Islet of Langerhans (tissue), 1 donor: ENCODE measurements at regions not wholly inside any gene's neighbourhood (a gene's known extent, or its start where the extent isn't known, plus 50 kb on each side); places are given as distances from the start of the nearest gene placed in this dataset.
"Not testable (repeated sequence)": the region's sequence is repeated elsewhere in the genome, so short reads cannot be mapped to it uniquely, and the experiment has no call there.

Source experiments
- FAIRE-seq: peaks from one replicate; lab custom pipeline; 2011; peaks lifted over from hg19 to GRCh38; lab: Jason Lieb, UNC

DNA sequence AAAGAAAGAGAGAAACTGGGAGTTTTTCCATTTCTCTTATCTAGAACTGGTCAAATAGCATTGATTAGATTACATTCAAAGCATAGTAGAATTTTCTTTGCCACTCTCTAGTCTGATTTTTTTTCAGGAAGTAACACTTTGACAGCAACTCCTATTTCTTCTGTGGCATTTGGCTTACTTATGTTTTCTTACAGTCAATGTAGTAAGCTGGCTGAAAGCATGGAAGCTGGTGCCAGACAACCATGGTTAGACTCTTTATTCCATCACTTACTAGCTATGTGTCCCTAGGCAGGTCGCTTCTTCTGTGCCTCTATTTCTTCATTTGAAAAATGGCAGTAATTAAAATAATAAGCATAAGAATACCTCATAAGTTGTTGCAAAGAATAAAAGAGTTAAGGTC lies 54.2 kb upstream of the OPRM1 start:
- peak; percentile 30 for FAIRE-seq

DNA sequence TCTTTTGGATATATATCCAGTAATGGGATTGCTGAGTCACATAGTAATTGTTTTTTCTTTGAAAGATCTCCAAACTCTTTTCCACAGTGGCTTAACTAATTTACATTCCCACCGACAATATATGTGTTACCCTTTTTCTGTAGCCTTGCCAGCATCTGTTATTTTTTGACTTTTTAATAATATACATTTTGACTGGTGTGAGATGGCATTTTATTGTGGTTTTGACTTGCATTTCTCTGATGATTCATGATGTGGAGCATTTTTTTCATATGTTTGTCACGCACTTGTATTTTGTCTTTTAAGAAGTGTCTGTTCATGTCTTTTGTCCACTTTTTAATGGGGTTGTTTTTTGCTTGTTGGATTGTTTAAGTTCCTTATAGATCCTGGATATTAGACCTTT lies 58.9 kb upstream of the OPRM1 start:
- FAIRE-seq: no peak

- not testable (repeated sequence) for FAIRE-seq
Observed at GRCh38 chr6:153978911-153979548, 60.0 kb upstream of the OPRM1 start.

GRCh38 chr6:153976921-153977693 lies 61.9 kb upstream of the OPRM1 start:
- FAIRE-seq: no peak

DNA sequence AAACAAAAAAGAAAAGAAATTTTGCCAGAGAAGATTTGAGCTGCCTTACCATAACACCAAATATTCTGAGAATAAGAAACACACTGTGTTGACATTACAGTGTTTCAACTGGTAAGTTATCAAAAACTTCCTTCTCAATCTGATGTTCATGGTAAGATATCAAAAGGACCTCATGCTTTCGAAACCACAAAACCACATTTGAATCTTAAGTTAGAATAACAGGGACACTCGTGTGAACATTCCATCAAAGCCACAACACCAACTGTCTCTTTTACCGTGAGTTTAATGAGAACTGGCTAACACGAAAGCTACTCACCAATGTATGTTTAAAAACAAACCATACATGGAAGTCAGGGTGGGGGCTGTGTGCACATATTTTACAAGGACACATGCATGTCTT lies 73.0 kb upstream of the OPRM1 start:
- FAIRE-seq: no peak

DNA sequence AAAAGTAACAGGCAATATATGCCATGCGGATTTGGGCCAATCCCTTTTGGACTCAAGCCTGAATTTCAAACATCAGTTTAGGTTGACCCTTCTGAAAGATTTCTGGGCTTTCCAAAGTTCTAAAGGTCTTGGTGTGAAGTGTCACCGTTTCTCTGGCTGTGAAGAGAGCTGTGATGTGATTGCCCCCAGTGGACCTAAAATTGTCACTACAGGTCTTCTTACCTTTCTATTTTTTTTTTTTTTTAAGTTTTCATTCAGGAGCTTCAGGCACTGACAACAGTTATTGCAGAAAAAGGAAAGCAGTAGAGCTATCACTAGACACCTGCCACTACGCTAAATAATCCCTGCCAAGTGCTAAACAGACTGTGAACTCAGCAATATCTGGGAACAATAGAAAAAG lies 75.7 kb upstream of the OPRM1 start:
- no peak for FAIRE-seq

DNA sequence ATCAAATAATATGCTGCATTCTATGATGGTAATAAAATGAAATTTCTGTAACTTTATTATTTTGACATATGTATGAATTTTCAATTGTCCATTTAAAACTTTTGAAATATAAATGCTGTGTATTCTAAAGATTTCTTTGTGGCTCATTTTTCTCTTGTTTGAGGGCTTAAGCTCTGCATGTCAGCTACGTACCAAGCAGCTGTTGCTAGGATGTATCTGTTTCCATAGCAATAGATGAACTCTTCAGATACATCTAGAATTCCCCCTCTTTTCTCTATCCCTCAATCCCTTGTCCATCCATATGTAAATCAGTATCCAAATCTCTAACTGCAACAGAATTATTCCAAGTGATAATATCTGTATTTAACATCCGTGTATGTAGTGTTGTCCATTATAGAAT lies 76.5 kb upstream of the OPRM1 start:
- no peak for FAIRE-seq

GRCh38 chr6:153960741-153961140 lies 78.3 kb upstream of the OPRM1 start:
- FAIRE-seq: no peak

GRCh38 chr6:153960281-153960680 lies 78.8 kb upstream of the OPRM1 start:
- FAIRE-seq: no peak

DNA sequence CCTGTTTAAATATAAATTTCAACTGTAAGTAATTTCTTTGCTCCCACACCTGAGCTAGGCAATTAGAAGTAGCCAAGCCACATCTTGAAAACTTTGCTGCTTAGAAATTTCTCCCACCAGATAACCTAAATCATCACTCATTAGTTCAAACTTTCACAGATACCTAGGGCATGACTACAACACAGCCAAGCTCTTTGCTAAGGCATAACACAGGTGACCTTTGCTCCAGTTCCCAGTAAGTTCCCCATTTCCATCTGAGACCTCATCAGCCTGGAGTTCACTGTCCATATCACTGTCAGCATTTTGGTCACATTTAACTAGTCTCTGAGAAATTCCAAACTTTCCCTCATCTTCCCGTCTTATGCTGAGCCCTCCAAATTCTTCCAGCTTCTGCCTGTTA lies 79.8 kb upstream of the OPRM1 start:
- FAIRE-seq: no peak

DNA sequence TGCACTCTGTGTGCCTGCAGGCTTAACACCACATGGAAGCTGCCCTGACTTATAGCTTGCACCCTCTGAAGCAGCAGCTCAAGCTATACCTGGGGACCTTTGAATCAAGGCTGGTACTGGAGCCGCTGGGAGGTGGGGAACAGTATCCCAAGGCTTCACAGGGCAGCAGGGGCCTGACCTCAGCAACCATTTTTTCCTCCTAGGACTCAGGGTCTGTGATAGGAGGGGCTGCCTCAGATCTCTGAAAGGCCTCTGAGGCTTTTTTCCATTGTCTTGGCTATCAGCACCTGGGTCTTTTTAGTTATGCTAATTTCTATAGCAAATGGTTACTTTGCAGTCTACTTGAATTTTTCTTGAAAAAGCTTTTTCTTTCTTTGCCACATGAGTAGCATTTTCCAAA lies 80.2 kb upstream of the OPRM1 start:
- no peak for FAIRE-seq

DNA sequence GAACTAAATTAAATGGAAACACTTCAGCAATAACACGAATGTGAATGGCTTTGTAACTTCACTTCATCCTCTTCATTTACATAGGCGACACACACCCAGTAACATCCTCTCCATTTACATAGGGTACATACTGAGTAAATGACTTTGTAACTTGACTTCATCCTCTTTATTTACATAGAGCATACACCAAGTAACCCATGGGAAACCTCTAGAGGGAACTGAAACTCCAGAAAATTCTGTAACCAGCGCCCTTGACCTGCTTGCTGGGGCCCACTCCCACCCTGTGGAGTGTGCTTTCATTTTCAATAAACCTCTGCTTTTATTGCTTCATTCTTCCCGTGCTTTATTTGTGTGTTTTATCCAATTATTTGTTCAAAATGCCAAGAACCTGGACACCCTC lies 81.6 kb upstream of the OPRM1 start:
- FAIRE-seq: no peak

DNA sequence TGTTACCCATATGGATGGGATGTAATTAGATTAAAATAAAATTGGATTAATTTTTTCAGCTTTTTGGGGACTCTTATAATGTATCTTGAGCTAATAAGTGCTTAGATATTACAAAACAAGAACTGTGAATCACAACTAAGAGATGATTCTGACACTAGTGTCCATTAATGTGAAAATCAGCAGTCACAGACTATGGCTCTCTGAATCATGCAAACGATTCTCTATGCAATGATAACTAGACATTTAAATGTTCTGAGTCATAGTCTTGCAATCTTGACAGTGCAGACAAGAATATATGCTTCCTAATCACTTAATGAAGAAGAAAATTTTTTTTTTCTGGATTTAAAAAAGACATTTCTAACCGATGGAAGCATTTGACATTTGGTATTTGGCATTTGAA lies 82.2 kb upstream of the OPRM1 start:
- FAIRE-seq: no peak

- no peak for FAIRE-seq
Observed at GRCh38 chr6:153949616-153950015, 89.4 kb upstream of the OPRM1 start.

GRCh38 chr6:153947808-153948447 lies 91.1 kb upstream of the OPRM1 start:
- peak; percentile 73 for FAIRE-seq

DNA sequence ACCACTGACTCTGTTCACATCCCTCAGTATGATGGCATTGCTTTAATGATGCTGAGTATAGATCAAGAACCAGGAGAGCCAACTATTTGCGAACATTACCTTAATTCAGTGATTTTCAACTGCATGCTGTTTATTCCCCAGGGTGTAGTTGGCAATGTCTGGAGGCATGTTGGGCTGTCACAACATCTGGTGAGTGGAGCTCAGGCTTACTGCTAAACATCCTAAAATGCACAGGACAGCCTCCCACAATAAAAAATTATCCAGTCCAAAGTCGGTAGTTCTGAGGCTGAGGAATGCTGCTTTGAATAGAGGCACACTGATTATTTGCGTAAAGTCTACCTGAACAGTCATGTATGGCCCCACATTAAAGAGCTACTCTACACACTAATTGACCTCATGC lies 94.8 kb upstream of the OPRM1 start:
- no peak for FAIRE-seq

GRCh38 chr6:153942361-153942760 lies 96.7 kb upstream of the OPRM1 start:
- no peak for FAIRE-seq

DNA sequence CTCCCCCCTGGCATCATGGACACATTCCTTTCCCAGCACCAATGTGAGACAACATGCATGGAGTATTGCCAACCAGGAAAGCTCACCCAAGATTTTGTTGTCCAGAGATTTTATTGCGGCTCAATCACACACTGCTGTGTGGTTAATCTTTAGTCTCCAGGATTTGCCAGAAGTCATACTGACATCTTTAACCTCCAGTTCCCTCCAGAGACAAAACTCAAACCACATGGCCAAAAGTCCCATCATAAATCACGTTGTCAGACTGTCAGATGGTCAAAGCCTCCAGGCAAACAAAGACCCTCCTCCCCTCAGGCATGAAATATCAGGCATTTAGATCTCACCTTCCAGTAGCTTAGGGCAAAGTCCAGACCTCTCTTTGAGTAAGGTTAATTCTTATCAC lies 97.3 kb upstream of the OPRM1 start:
- FAIRE-seq: no peak

DNA sequence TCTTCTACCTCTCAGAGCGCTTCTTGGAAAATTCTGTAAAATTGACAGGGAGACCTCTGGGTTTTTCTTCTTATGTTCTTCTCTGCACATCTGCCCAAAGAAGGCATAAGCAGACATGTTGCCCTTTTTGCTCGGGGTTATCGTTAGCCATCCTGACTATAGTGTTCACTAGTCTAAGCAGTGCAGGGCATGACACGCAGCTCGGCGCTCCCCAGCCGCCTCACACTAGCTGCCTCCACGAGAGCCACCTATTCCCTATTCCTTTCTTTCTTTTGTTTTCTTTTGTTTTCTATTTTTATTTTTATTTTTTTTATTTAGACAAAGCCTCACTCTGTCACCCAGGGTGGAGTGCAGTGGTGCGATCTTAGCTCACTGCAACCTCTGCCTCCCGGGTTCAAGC lies 100.2 kb upstream of the OPRM1 start:
- FAIRE-seq: no peak

DNA sequence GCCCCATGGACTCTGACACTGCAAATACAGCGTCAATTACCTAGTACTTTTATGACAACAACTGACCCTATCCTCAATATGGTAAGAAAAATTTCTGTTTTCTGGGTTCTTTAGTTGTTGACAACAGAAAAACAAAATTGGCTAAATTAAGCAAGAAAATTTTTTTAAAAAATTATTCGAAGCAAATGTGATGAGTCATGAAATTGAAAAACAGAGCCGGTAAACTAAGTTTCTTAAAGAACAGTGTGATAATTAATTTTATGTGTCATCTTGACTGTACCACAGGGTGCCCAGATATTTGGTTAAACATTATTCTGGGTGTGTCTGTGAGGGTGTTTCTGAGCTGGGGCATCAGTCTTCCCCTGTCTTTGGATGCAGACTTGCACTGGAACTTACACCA lies 107.6 kb upstream of the OPRM1 start:
- no peak for FAIRE-seq

- no peak for FAIRE-seq
Observed at GRCh38 chr6:153927867-153928266, 111.2 kb upstream of the OPRM1 start.

DNA sequence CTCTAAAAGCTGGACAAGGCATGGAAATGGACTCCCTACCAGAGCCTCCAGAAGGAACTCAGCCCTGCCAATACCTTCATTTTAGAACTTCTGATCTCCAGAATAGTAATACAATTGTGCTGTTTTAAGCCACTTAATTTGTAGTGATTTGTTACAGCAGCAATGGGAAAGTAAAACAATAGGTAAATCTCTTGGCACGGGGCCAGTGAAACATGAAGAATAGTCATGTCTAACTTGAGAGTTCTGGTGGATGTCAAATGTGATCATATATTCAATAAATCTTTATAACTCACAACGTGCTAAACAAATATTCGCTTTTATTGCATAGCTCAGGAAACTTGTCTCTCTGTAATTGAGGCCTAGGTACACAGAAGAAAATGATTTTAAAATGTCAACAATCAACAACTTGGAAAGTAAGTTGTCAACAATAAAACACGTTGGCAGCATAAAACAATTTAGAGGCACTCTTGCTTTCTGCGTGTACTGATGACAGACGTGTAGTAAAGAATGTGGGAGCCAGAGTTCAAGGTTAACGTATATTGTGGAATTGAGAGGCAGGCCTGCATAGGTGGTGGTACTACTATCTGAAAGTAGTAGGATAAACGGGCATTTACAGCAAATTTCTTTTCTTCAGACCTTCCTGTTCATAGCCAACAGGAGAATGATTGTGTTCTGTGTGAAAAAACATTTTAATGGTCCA lies 140.5 kb upstream of the OPRM1 start:
- no peak for FAIRE-seq

DNA sequence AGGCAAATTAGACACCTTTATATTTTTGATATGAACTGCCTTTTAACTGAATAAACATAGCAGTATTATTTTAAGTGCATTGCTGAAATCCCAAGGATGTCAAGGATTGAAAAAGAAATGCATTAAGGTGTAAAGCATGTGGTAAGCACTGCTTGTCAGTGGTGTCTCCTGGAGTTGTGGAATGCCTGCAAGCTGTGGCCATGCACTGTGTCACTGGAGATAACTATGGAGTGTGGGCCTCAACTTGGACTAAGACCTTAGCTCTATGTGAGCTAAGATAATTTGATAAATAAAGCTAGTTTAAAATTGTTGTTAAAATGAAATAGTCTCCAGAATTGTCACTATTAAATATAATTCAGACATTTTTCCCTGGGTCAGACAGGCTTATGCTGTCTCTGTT lies 156.6 kb upstream of the OPRM1 start:
- no peak for FAIRE-seq
